PC-9 (cell line): ENCODE measurements at regions not wholly inside any gene's neighbourhood (a gene's known extent, or its start where the extent isn't known, plus 50 kb on each side); places are given as distances from the start of the nearest gene placed in this dataset.
"Not testable (repeated sequence)": the region's sequence is repeated elsewhere in the genome, so short reads cannot be mapped to it uniquely, and the experiment has no call there.

Experiments used
- BruUV-seq: library from RNA; stranded (reverse); fragments of 400-500 nt; replicated peaks from 2 replicates; lab custom pipeline; 2021; lab: Mats Ljungman, UMichigan
- CTCF ChIA-PET: fragments of 300-600 bp; sonication (Branson Sonifier 250); formaldehyde crosslinking; loops from one replicate; lab custom pipeline; 2022; ENCODE audit warnings: antibody characterized with exemption; lab: Charles Lee
- POLR2A ChIA-PET: fragments of 300-600 bp; sonication (Branson Sonifier 250); formaldehyde crosslinking; loops from one replicate; lab custom pipeline; 2022; ENCODE audit warnings: antibody characterized with exemption; ENCODE audit not compliant: unreplicated experiment; lab: Charles Lee
- DNase-seq, 2 experiments: peaks; one replicate each; pipeline versions ENCODE4 v3.0.0 to v3.0.0-alpha.2; 2015 to 2022; ENCODE audit warnings: mixed read lengths in 1 of 2
- H2AFZ ChIP-seq: fragments of 200-600 bp; sonication (generic); 2 replicates; pipeline ENCODE4 v1.8.1; 2017; ENCODE audit warnings: antibody characterized with exemption
- H3F3A ChIP-seq: fragments of 200-600 bp; sonication (generic); 2 replicates; pipeline ENCODE4 v1.8.1; 2017; ENCODE audit warnings: antibody characterized with exemption, mild to moderate bottlenecking, low read depth; ENCODE audit not compliant: insufficient read depth
- H3K27ac ChIP-seq: fragments of 200-600 bp; sonication (generic); 2 replicates; pipeline ENCODE4 v1.6.1; 2016; ENCODE audit warnings: mixed run types
- H3K27me3 ChIP-seq: fragments of 200-600 bp; sonication (generic); 2 replicates; pipeline ENCODE4 v1.6.1; 2016; ENCODE audit warnings: low read depth, mixed run types; ENCODE audit not compliant: insufficient read depth
- H3K36me3 ChIP-seq: fragments of 200-600 bp; sonication (generic); 2 replicates; pipeline ENCODE4 v1.6.1; 2016; ENCODE audit warnings: low read depth, mixed run types
- H3K4me1 ChIP-seq: fragments of 200-600 bp; sonication (generic); replicated peaks from 2 replicates; pipeline ENCODE4 v1.6.1; 2016; ENCODE audit warnings: mixed run types; ENCODE audit not compliant: insufficient read depth
- H3K4me2 ChIP-seq: fragments of 200-600 bp; sonication (generic); 2 replicates; pipeline ENCODE4 v1.6.1; 2017; ENCODE audit warnings: mixed run types
- H3K4me3 ChIP-seq: fragments of 200-600 bp; sonication (generic); 2 replicates; pipeline ENCODE4 v1.6.1; 2016; ENCODE audit warnings: mixed run types
- H3K79me2 ChIP-seq: fragments of 200-600 bp; sonication (generic); 2 replicates; pipeline ENCODE4 v1.6.1; 2017; ENCODE audit warnings: low read depth, mixed run types
- H3K9me2 ChIP-seq: fragments of 200-600 bp; sonication (generic); 2 replicates; pipeline ENCODE4 v1.8.1; 2017; ENCODE audit warnings: mild to moderate bottlenecking; ENCODE audit not compliant: insufficient read depth
- H3K9me3 ChIP-seq: fragments of 200-600 bp; sonication (generic); 2 replicates; pipeline ENCODE4 v1.8.1; 2016; ENCODE audit warnings: low read depth; ENCODE audit not compliant: insufficient read depth
- H4K20me1 ChIP-seq: fragments of 200-600 bp; sonication (generic); 2 replicates; pipeline ENCODE4 v1.8.1; 2017; ENCODE audit not compliant: insufficient read depth
- CTCF ChIP-seq: fragments of 200-600 bp; sonication (generic); conservative IDR thresholded peaks from 2 replicates; pipeline ENCODE4 v1.6.1; 2017; ENCODE audit warnings: mixed run types, antibody characterized with exemption, mild to moderate bottlenecking, moderate library complexity
- EZH2 ChIP-seq: fragments of 200-600 bp; sonication (generic); IDR thresholded peaks from 2 replicates; pipeline ENCODE4 v1.8.0; 2017; ENCODE audit warnings: antibody characterized with exemption, low read depth
- intact Hi-C: fragments of 100-400 bp; cut with micrococcal nuclease; formaldehyde crosslinking; loops from one replicate; pipeline ENCODE4 v1.10.0; 2022; ENCODE audit not compliant: unreplicated experiment

GRCh38 chr5:152644029-152644728 lies 239.1 kb upstream of the NMUR2 start:
- no peak overlapping the region for H2AFZ ChIP-seq
- H3K9me2 ChIP-seq, result no peaks in the 10 kb centered on the region
- H3K9me3 ChIP-seq, result no peaks in the 10 kb centered on the region
- no peak overlapping the region for H3K27ac ChIP-seq
- no TSS peak for BruUV-seq
- CTCF ChIA-PET, result no interaction called here
- TF ChIP-seq EZH2, result no peak
- TF ChIP-seq CTCF, result no peak
- no peaks in the 10 kb centered on the region for H3F3A ChIP-seq
- POLR2A ChIA-PET, result no interaction called here
- intact Hi-C loops, result no loop called here
- H3K79me2 ChIP-seq, result no peaks in the 10 kb centered on the region
- H3K4me1 ChIP-seq, result no peaks in the 10 kb centered on the region
- H3K27me3 ChIP-seq, result no peaks in the 10 kb centered on the region
- no peak overlapping the region for H3K4me3 ChIP-seq
- no peaks in the 10 kb centered on the region for H3K36me3 ChIP-seq
- H3K4me2 ChIP-seq, result no peak overlapping the region
- DNase-seq, result no peak
- H4K20me1 ChIP-seq, result 0 out of 2 replicates have a peak, but pooled peaks cover 3% of the 10 kb centered on the region

- H3F3A ChIP-seq, result no peaks in the 10 kb centered on the region
- no peak overlapping the region for H2AFZ ChIP-seq
- no peaks in the 10 kb centered on the region for H3K9me3 ChIP-seq
- no peak for DNase-seq
- H3K36me3 ChIP-seq, result no peaks in the 10 kb centered on the region
- intact Hi-C loops, result no loop called here
- H3K9me2 ChIP-seq, result no peaks in the 10 kb centered on the region
- POLR2A ChIA-PET, result no interaction called here
- BruUV-seq, result no TSS peak
- no peak overlapping the region for H3K4me2 ChIP-seq
- no peaks in the 10 kb centered on the region for H3K4me1 ChIP-seq
- H3K27ac ChIP-seq, result no peak overlapping the region
- no peak overlapping the region for H3K4me3 ChIP-seq
- no peaks in the 10 kb centered on the region for H3K27me3 ChIP-seq
- TF ChIP-seq CTCF (no peak), EZH2 (no peak)
- 0 out of 2 replicates have a peak, but pooled peaks cover 1% of the 10 kb centered on the region for H4K20me1 ChIP-seq
- no peaks in the 10 kb centered on the region for H3K79me2 ChIP-seq
- CTCF ChIA-PET, result no interaction called here
These were observed 244.5 kb upstream of the NMUR2 start for GRCh38 chr5:152649609-152650008.

- Histone ChIP-seq H3K4me1 (no peaks in the 10 kb centered on the region), H3K9me2 (no peaks in the 10 kb centered on the region), H3K27me3 (no peaks in the 10 kb centered on the region), H4K20me1 (no peaks in the 10 kb centered on the region), H3K79me2 (no peaks in the 10 kb centered on the region), H3F3A (no peaks in the 10 kb centered on the region), H3K36me3 (no peaks in the 10 kb centered on the region), H2AFZ (no peak overlapping the region), H3K4me2 (no peak overlapping the region), H3K9me3 (no peaks in the 10 kb centered on the region), H3K27ac (no peak overlapping the region), H3K4me3 (no peak overlapping the region)
- ChIA-PET POLR2A (no interaction called here), CTCF (no interaction called here)
- intact Hi-C loops, result no loop called here
- TF ChIP-seq CTCF, result no peak
- TF ChIP-seq EZH2, result no peak
- BruUV-seq, result no TSS peak
- DNase-seq, result no peak
These were observed 245.3 kb upstream of the NMUR2 start for GRCh38 chr5:152650413-152650812.

GRCh38 chr5:152659470-152659869 lies 254.4 kb upstream of the NMUR2 start:
- H2AFZ ChIP-seq, H3K4me3 ChIP-seq, H3K9me3 ChIP-seq, POLR2A ChIA-PET, H3K9me2 ChIP-seq, H3K27me3 ChIP-seq, intact Hi-C loops, H3K4me1 ChIP-seq, CTCF ChIA-PET, H3K79me2 ChIP-seq, H4K20me1 ChIP-seq, DNase-seq, H3F3A ChIP-seq, BruUV-seq, H3K27ac ChIP-seq, H3K36me3 ChIP-seq: not testable (repeated sequence)
- peak overlapping the region; percentile 31; the same call in 1 of the 2 replicates for H3K4me2 ChIP-seq
